HG02938 (cell line): ENCODE measurements at regions not wholly inside any gene's neighbourhood (a gene's known extent, or its start where the extent isn't known, plus 50 kb on each side); places are given as distances from the start of the nearest gene placed in this dataset.
A peak's percentile ranks its signal among the peaks of the same experiment; 100 is the strongest.

ENCODE experiments used
- ATAC-seq: cut with Tn5 transposase; IDR thresholded peaks from one replicate; pipeline ENCODE4 v1.9.1; 2021; ENCODE audit warnings: mild to moderate bottlenecking, moderate library complexity; ENCODE audit not compliant: unreplicated experiment

- ATAC-seq: no peak
These were observed 577.6 kb downstream of the EFNB2 start for GRCh38 chr13:105957769-105958438.

- no peak for ATAC-seq
These were observed 578.5 kb downstream of the EFNB2 start for GRCh38 chr13:105956921-105957320.

- ATAC-seq: peak; percentile 15
These were observed 582.5 kb downstream of the EFNB2 start for GRCh38 chr13:105952973-105953290.

- ATAC-seq: peak; percentile 85
These were observed 583.1 kb downstream of the EFNB2 start for GRCh38 chr13:105952233-105952972.

- no peak for ATAC-seq
These were observed 587.3 kb downstream of the EFNB2 start for GRCh38 chr13:105948143-105948542.

- ATAC-seq: no peak
These were observed 594.6 kb downstream of the EFNB2 start for GRCh38 chr13:105940882-105941281.

- no peak for ATAC-seq
These were observed 598.0 kb downstream of the EFNB2 start for GRCh38 chr13:105937451-105937850.

- no peak for ATAC-seq
These were observed 598.6 kb downstream of the EFNB2 start for GRCh38 chr13:105936816-105937215.

- no peak for ATAC-seq
These were observed 606.0 kb downstream of the EFNB2 start for GRCh38 chr13:105929505-105929904.

- no peak for ATAC-seq
These were observed 606.6 kb downstream of the EFNB2 start for GRCh38 chr13:105928901-105929300.

GRCh38 chr13:105928048-105928447 is 607.4 kb downstream of the EFNB2 start:
- ATAC-seq: no peak

GRCh38 chr13:105925496-105925895 is 610.0 kb downstream of the EFNB2 start:
- ATAC-seq: no peak

GRCh38 chr13:105921711-105922110 is 613.8 kb downstream of the EFNB2 start:
- ATAC-seq: no peak

- no peak for ATAC-seq
These were observed 615.1 kb downstream of the EFNB2 start for GRCh38 chr13:105920370-105920769.

- ATAC-seq: no peak
These were observed 616.4 kb downstream of the EFNB2 start for GRCh38 chr13:105918842-105919741.

GRCh38 chr13:105915146-105915850 is 620.2 kb downstream of the EFNB2 start:
- no peak for ATAC-seq

GRCh38 chr13:105914291-105915036 is 621.0 kb downstream of the EFNB2 start:
- ATAC-seq: no peak

- no peak for ATAC-seq
These were observed 626.9 kb downstream of the EFNB2 start for GRCh38 chr13:105908586-105908985.

GRCh38 chr13:105907319-105908019 is 628.0 kb downstream of the EFNB2 start:
- ATAC-seq: no peak

- no peak for ATAC-seq
These were observed 628.7 kb downstream of the EFNB2 start for GRCh38 chr13:105906746-105907145.
